HepG2 (cell line): ENCODE measurements at regions not wholly inside any gene's neighbourhood (a gene's known extent, or its start where the extent isn't known, plus 50 kb on each side); places are given as distances from the start of the nearest gene placed in this dataset.

Experiments used
- ATAC-seq: fragments of 200-7000 bp; cut with Tn5 transposase; 3 replicates; pipeline ENCODE4 v1.9.1; 2020; ENCODE audit warnings: mild to moderate bottlenecking, moderate library complexity
- BruUV-seq: library from RNA; stranded (reverse); fragments of 400-500 nt; replicated peaks from 2 replicates; lab custom pipeline; 2021; lab: Mats Ljungman, UMichigan
- CTCF ChIA-PET: fragments of 300-600 bp; formaldehyde crosslinking; extraction: SDS; loops from one replicate; lab custom pipeline; 2021; ENCODE audit warnings: low total read pairs, inconsistent platforms, low intra/inter-chr PET ratio; lab: Yijun Ruan, JAX
- POLR2A ChIA-PET: fragments of 350-600 bp; sonication (Branson Sonifier 250); formaldehyde crosslinking; loops from one replicate; lab custom pipeline; 2020; ENCODE audit warnings: antibody characterized with exemption, inconsistent platforms; lab: Yijun Ruan, JAX
- DNase-seq: peaks from one replicate; pipeline ENCODE4 v3.0.0-alpha.2; 2015; ENCODE audit warnings: low spot score
- FAIRE-seq: peaks from 3 replicates; lab custom pipeline; 2011; peaks lifted over from hg19 to GRCh38; lab: Jason Lieb, UNC
- H2AFZ ChIP-seq: one replicate; pipeline ENCODE4 v1.6.1; 2011; ENCODE audit warnings: low read length, inconsistent platforms
- H3K27ac ChIP-seq: fragments of 300-600 bp; 3 replicates; pipeline ENCODE4 v1.8.0; 2011; ENCODE audit warnings: mixed run types, mild to moderate bottlenecking, mixed read lengths, low read length, inconsistent platforms; ENCODE audit not compliant: insufficient read depth; ENCODE audit errors: extremely low read length
- H3K27me3 ChIP-seq, 2 experiments: fragments of 200-600 bp in 1 of 2; 2 replicates in 1 of 2; 3 replicates in 1 of 2; pipeline versions ENCODE4 v1.6.0 to v1.8.0; 2011; ENCODE audit warnings: low read length in 2 of 2, mild to moderate bottlenecking in 2 of 2, moderate library complexity in 2 of 2, inconsistent platforms in 1 of 2; ENCODE audit not compliant: insufficient read depth in 2 of 2, control insufficient read depth in 1 of 2
- H3K36me3 ChIP-seq, 2 experiments: fragments of 200-600 bp in 1 of 2; replicated peaks in 1 of 2; 2 replicates in 1 of 2; 3 replicates in 1 of 2; pipeline versions ENCODE4 v1.5.1 to v1.8.0; 2011; ENCODE audit warnings: low read length in 2 of 2, inconsistent platforms in 1 of 2; ENCODE audit not compliant: insufficient read depth in 2 of 2, control insufficient read depth in 1 of 2
- H3K4me1 ChIP-seq: 2 replicates; pipeline ENCODE4 v1.5.1; 2012; ENCODE audit warnings: low read length, inconsistent platforms; ENCODE audit not compliant: insufficient read depth
- H3K4me2 ChIP-seq: 2 replicates; pipeline ENCODE4 v1.6.0; 2011; ENCODE audit warnings: low read depth, low read length, inconsistent platforms
- H3K4me3 ChIP-seq, 3 experiments: fragments of 200-600 bp in 1 of 3; sonication (generic), shearing (Covaris generic) in 1 of 3; replicated peaks in 1 of 3; 2 replicates each; pipeline ENCODE4 v1.5.1; 2011 to 2016; ENCODE audit warnings: low read length in 3 of 3, inconsistent platforms in 2 of 3, low read depth in 2 of 3, mild to moderate bottlenecking in 2 of 3, control low read depth in 1 of 3, mixed read lengths in 1 of 3; ENCODE audit not compliant: insufficient read depth in 1 of 3
- H3K79me2 ChIP-seq: one replicate; pipeline ENCODE4 v1.6.1; 2011; ENCODE audit warnings: low read length, inconsistent platforms; ENCODE audit not compliant: insufficient read depth
- H3K9ac ChIP-seq: 2 replicates; pipeline ENCODE4 v1.6.0; 2011; ENCODE audit warnings: mild to moderate bottlenecking, low read depth, low read length, inconsistent platforms; ENCODE audit not compliant: insufficient read depth
- H3K9me3 ChIP-seq: 2 replicates; pipeline ENCODE4 v1.5.1; 2012; ENCODE audit warnings: mild to moderate bottlenecking, low read length
- H4K20me1 ChIP-seq: 2 replicates; pipeline ENCODE4 v1.6.0; 2011; ENCODE audit warnings: inconsistent platforms, mild to moderate bottlenecking, low read length, moderate library complexity; ENCODE audit not compliant: insufficient read depth
- CHCHD3 ChIP-seq: sonication (generic); formaldehyde crosslinking; IDR thresholded peaks from 2 replicates; pipeline ENCODE4 v1.8.0; 2022; ENCODE audit warnings: mild to moderate bottlenecking, missing genetic modification reagents, moderate library complexity
- CTCF ChIP-seq: sonication (generic); formaldehyde crosslinking; IDR thresholded peaks from 2 replicates; pipeline ENCODE4 v1.5.0; 2020; ENCODE audit warnings: mild to moderate bottlenecking, missing genetic modification reagents, moderate library complexity
- GABPA ChIP-seq, 2 experiments: IDR thresholded peaks; 2 replicates each; pipeline ENCODE4 v1.6.1; 2011 to 2016; ENCODE audit warnings: low read depth in 2 of 2, low read length in 1 of 2, missing biosample characterization in 1 of 2, missing genetic modification characterization in 1 of 2
- GLI4 ChIP-seq: sonication (generic); formaldehyde crosslinking; IDR thresholded peaks from 2 replicates; pipeline ENCODE4 v1.5.1; 2020; ENCODE audit warnings: missing genetic modification reagents, mild to moderate bottlenecking, moderate library complexity, borderline replicate concordance
- KDM2A ChIP-seq: sonication (generic); formaldehyde crosslinking; IDR thresholded peaks from 2 replicates; pipeline ENCODE4 v1.4.0; 2020; ENCODE audit warnings: low read depth, missing genetic modification reagents, borderline replicate concordance
- KDM4B ChIP-seq: sonication (generic); formaldehyde crosslinking; IDR thresholded peaks from 2 replicates; pipeline ENCODE4 v1.4.0; 2020; ENCODE audit warnings: missing genetic modification reagents
- NCOA1 ChIP-seq: sonication (generic); formaldehyde crosslinking; IDR thresholded peaks from 2 replicates; pipeline ENCODE4 v1.9.0; 2021; ENCODE audit warnings: missing genetic modification reagents
- PITX1 ChIP-seq: sonication (generic); formaldehyde crosslinking; IDR thresholded peaks from 2 replicates; pipeline ENCODE4 v1.5.1; 2020; ENCODE audit warnings: mild to moderate bottlenecking, missing genetic modification reagents
- POGZ ChIP-seq: sonication (generic); formaldehyde crosslinking; IDR thresholded peaks from 2 replicates; pipeline ENCODE4 v1.4.0; 2020; ENCODE audit warnings: mild to moderate bottlenecking, missing genetic modification reagents
- REL ChIP-seq: sonication (generic); formaldehyde crosslinking; conservative IDR thresholded peaks from 2 replicates; pipeline ENCODE4 v1.8.0; 2022; ENCODE audit warnings: mild to moderate bottlenecking, missing genetic modification reagents, moderate library complexity
- RFXANK ChIP-seq: IDR thresholded peaks from 2 replicates; pipeline ENCODE4 v1.6.1; 2016
- SP1 ChIP-seq, 2 experiments: fragments of 450-650 bp in 1 of 2; sonication (generic) in 1 of 2; formaldehyde crosslinking in 1 of 2; IDR thresholded peaks; 2 replicates each; pipeline versions ENCODE4 v1.4.0 to v1.6.1; 2016 to 2020; ENCODE audit warnings: missing genetic modification reagents in 1 of 2
- SPEN ChIP-seq: sonication (generic); formaldehyde crosslinking; IDR thresholded peaks from 2 replicates; pipeline ENCODE4 v1.5.1; 2020; ENCODE audit warnings: low read depth, mild to moderate bottlenecking, missing genetic modification reagents
- SRF ChIP-seq: IDR thresholded peaks from 2 replicates; pipeline ENCODE4 v1.6.1; 2011; ENCODE audit warnings: mild to moderate bottlenecking, low read depth, low read length, moderate library complexity
- TARDBP ChIP-seq: sonication (generic); formaldehyde crosslinking; IDR thresholded peaks from 2 replicates; pipeline ENCODE4 v1.8.0; 2022; ENCODE audit warnings: mild to moderate bottlenecking, missing genetic modification reagents
- ZBTB10 ChIP-seq: sonication (generic); formaldehyde crosslinking; IDR thresholded peaks from 2 replicates; pipeline ENCODE4 v1.4.0; 2020; ENCODE audit warnings: missing genetic modification reagents, borderline replicate concordance
- ZHX1 ChIP-seq: sonication (generic); formaldehyde crosslinking; IDR thresholded peaks from 2 replicates; pipeline ENCODE4 v1.8.1; 2022; ENCODE audit warnings: low read depth, mild to moderate bottlenecking, missing genetic modification reagents
- ZNF274 ChIP-seq: sonication (generic); formaldehyde crosslinking; IDR thresholded peaks from 2 replicates; pipeline ENCODE4 v1.5.1; 2020; ENCODE audit warnings: mild to moderate bottlenecking, missing genetic modification reagents
- ZNF562 ChIP-seq: sonication (generic); formaldehyde crosslinking; IDR thresholded peaks from 2 replicates; pipeline ENCODE4 v1.8.0; 2022; ENCODE audit warnings: missing genetic modification reagents, borderline replicate concordance
- WGBS: methylation state at CpG from one replicate; pipeline ENCODE4 v1.1.6; 2017; ENCODE audit warnings: low lambda C conversion rate; 5-methylcytosine and 5-hydroxymethylcytosine counted together
- in situ Hi-C: cut with HindIII; loops from 2 replicates; pipeline ENCODE4 v1.10.0; 2017; ENCODE audit warnings: low pct_unique_long_range_greater_than_20kb; ENCODE audit not compliant: extremely low pct_ligation_motif_present
- intact Hi-C: fragments of 100-400 bp; cut with micrococcal nuclease; formaldehyde crosslinking; loops from one replicate; pipeline ENCODE4 v1.10.0; 2022; ENCODE audit not compliant: unreplicated experiment

GRCh38 chr1:216827251-216827650, 104.0 kb upstream of the ESRRG start:
- Histone ChIP-seq H3K9ac (no peak overlapping the region), H3K27me3 (no peaks in the 10 kb centered on the region), H3K4me1 (no peaks in the 10 kb centered on the region), H2AFZ (no peak overlapping the region), H3K27ac (no peak overlapping the region), H3K4me2 (no peak overlapping the region), H3K79me2 (no peaks in the 10 kb centered on the region), H3K4me3 (no peak overlapping the region), H3K9me3 (no peaks in the 10 kb centered on the region), H3K36me3 (no peaks in the 10 kb centered on the region), H4K20me1 (no peaks in the 10 kb centered on the region)
- ChIA-PET POLR2A (no interaction called here), CTCF (no interaction called here)
- BruUV-seq: no TSS peak
- WGBS: 1% methylated on average over 2 of the region's 2 CpGs
- DNase-seq: no peak
- in situ Hi-C loops: no loop called here
- intact Hi-C loops: no loop called here
- ATAC-seq: no peak
- no peak for TF ChIP-seq SPEN (CRISPR knock-in tag)
- TF ChIP-seq REL (CRISPR knock-in tag): no peak
- no peak for TF ChIP-seq RFXANK (CRISPR knock-in tag)
- TF ChIP-seq SRF: no peak
- TF ChIP-seq ZNF562 (CRISPR knock-in tag): no peak
- no peak for TF ChIP-seq POGZ
- TF ChIP-seq ZNF274: no peak
- no peak for TF ChIP-seq TARDBP (CRISPR knock-in tag)
- TF ChIP-seq KDM2A: no peak
- no peak for TF ChIP-seq SP1 (IDR thresholded peaks at IDR 0.05)
- no peak for TF ChIP-seq SP1 (CRISPR knock-in tag; IDR thresholded peaks at IDR 0.05)
- no peak for TF ChIP-seq PITX1 (CRISPR knock-in tag)
- no peak for TF ChIP-seq ZBTB10 (CRISPR knock-in tag)
- TF ChIP-seq GABPA (IDR thresholded peaks at IDR 0.05; ENCODE audit: low read depth, low read length): no peak
- TF ChIP-seq GABPA (CRISPR knock-in tag; IDR thresholded peaks at IDR 0.05; ENCODE audit: low read depth): no peak
- TF ChIP-seq ZHX1 (CRISPR knock-in tag): no peak
- TF ChIP-seq GLI4 (CRISPR knock-in tag): no peak
- TF ChIP-seq CTCF (CRISPR knock-in tag): no peak
- TF ChIP-seq CHCHD3 (CRISPR knock-in tag): no peak
- TF ChIP-seq KDM4B (CRISPR knock-in tag): no peak
- TF ChIP-seq NCOA1 (CRISPR knock-in tag): no peak
- no peak for FAIRE-seq
